ENCODE measurements at regions not wholly inside any gene's neighbourhood (a gene's known extent, or its start where the extent isn't known, plus 50 kb on each side); places are given as distances from the start of the nearest gene placed in this dataset.

DNA sequence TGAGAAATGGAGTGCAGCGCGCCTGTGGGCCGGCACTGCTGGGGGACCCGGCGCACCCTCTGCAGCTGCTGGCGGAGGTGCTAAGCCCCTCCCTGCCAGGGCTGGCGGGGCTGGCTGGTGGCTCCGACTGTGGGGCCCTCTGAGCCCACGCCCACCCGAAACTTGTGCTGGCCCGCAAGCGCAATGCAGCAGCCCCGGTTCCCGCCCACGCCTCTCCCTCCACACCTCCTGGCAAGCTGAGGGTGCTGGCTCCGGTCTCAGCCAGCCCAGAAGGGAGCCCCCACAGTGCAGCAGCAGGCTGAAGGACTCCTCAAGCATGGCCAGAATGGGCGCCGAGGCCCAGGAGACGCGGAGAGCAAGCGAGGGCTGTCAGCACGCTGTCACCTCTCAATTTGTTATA lies 1063.0 kb upstream of the AUTS2 start:
- no peak for DNase-seq (ENCODE audit: low spot score)

DNA sequence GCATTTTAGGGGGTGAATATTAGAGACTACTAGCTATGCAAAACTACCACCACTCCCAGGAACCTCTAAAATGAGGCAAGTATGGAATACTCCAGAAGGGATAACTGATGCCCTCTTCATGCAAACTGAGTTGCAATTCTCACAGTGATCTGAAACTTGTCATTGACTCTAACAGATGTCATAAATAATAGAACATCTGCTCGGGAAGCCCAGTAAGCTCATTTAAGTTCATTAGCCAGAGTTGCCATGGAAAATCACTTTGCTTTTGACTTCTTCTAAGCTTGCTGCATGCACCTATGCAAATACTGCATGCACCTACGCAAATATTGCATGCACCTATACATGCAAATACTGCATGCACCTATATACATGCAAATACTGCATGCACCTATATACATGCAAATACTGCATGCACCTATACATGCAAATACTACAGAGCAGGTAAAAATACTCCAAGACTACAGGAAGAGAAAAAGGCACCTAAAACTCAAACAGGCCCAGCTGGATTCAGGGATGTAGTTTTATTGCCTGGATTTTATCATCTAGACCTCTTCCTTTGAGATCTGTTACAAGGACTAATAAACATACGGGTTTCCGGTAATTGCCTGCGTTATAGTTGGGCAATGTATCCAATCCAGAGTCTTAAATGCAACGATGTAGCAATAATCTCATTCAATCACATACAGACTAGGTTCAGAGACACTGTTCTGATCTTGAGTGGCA lies 1061.1 kb upstream of the AUTS2 start:
- DNase-seq (ENCODE audit: low spot score), result no peak

DNA sequence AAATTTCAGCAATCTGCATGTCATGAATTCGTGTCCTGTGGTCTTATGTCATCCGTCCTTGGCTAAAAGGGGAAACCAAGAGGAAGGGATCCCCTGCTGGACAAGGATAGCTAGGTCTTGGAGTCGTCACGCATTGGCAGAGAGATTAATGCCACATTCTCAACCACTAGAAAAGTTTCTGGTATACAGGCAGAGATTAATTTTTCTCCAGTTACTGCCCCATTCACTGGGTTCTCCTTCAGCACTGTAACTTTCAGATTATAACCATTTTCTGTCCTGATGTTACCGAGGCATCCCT lies 1060.6 kb upstream of the AUTS2 start:
- DNase-seq (ENCODE audit: low spot score), result no peak

DNA sequence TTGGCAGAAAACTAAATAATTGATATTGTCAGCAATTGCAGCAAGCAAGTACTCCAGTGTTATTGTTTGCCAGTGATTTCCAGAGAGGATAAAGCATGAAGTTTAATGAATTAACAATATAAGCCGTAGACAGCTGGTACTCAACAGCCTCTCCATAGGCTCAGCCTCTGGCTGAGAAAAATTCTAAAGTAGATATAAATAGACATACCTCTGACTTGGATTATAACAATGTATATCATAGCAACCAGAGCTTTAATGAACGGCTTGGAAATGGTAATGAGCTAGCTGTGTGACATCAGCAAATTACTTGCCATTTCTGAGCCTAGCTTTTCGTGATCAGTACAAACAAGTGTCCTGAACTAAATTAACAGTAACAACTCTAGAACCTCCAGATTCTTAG lies 1055.4 kb upstream of the AUTS2 start:
- DNase-seq (ENCODE audit: low spot score), result no peak

DNA sequence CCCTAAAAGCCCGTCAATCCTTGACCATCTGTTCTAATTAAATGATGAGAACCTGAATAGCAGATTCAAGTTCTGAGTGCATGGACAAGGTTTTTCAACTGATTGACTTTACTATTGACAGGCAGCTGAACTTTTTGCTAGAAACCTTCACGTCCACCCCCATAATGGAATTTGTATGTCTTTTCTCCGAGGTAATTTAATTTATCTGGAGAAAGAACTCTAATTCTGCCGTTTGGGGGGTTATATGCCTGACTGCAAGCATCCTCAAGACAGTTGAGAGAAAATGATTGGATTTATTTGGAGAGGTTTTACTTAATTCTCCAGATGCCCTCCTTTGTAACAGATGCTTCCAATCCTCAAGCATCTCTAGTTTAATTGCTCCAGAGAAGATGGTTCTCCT lies 1053.4 kb upstream of the AUTS2 start:
- DNase-seq (ENCODE audit: low spot score), result no peak

DNA sequence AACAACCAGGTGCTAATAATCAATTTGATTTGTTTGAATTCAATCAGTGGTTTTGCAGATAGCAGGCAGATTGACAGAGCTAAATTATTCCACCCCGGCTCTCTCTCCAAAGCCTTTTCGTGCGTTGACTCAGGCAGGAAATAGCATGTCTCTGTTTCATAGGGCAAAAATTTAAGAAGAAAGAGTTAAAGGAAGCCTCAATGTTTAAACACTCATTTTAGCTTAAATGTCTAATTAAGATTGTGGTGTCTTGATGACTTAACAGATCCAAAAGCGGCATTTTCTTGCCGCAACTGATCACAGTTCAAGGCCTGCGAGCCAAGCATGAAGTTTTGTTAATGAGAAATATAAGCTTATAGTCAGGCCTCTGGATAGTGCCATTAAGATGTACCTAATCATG lies 1051.1 kb upstream of the AUTS2 start:
- DNase-seq (ENCODE audit: low spot score), result no peak

DNA sequence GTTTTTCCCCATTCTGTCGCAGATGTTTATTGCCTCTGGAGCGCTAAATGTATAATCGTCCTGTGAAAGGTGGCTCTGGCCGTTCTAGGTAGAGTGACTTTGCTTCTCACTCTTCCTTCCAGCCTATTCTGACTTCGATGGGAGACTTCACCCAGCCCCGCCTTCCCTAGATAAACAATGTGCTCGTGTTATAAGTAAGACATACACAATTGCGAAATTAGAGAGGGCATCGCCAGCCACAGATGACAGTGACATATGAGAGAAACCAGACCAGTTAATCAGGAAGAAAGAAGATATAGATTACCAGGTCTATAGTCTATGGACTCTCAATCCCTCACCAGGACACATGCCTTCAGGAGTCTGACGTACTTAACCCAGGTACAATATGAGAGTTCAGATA lies 1050.5 kb upstream of the AUTS2 start:
- DNase-seq (ENCODE audit: low spot score), result no peak

DNA sequence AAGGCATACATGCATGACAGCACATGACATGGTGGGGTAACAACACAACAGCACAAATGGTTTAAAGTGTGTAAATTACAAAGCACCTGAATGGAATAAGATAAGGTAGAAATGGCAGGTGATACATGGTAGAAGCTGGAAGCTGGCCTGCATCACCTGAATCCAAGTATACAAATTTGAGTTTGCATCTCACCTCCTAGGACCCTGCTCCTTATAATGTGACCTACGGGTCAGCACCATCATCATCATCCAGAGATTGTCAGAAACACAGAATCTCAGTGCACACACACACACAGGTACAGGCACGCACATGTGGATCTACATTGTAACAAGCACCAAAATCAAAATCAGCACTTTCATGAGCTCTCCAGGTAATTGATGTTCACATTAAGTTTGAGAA lies 1048.2 kb upstream of the AUTS2 start:
- no peak for DNase-seq (ENCODE audit: low spot score)

DNA sequence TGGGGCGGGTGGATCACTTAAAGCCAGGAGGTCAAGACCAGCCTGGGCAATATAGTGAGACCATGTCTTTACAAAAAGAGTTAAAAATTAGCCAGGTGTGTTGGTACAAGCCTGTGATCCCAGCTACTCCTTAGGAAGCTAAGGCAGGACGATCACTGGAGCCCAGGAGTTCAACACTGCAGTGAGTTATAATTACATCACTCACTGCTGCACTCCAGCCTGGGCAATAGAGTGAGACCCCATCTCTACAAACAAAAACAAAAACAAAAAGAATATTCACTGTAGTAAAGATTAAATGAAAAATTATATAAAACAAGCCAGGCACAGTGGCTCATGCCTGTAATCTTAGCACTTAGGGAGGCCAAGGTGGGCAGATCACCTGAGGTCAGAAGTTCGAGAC lies 1047.6 kb upstream of the AUTS2 start:
- DNase-seq (ENCODE audit: low spot score), result no peak

DNA sequence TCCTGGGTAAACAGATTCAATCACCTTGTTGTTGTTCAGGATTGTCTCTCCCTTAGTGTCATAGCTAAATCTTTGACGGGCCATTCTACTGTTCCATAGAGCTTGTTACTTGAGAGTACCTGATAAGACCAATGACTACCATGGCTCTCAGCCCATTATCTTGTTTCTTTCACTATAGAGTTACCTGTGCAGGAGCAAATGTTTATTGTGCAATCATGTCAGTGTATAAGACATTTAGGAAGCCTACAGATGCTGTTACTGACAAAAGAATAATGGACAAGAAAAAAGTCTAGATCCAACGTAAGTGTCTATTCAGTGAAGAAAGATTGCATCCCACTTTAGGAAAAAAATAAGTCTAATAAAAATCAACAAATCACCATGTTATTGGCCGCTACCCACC lies 1041.7 kb upstream of the AUTS2 start:
- DNase-seq (ENCODE audit: low spot score), result no peak

DNA sequence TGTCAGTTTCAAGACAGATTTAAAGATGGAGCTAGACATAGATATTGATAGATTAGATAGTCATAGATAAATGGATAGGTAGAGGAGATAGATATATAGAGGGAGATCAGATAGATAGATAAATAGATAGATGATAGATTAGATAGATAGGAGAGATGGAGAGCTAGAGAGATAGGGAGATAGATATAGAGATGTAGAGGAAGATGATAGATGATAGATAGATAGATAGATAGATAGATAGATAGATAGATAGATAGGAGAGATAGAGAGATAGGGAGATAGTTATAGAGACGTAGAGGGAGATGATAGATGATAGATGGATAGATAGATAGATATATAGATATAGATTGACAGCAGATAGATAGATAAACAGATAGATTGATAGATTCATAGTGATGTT lies 1038.8 kb upstream of the AUTS2 start:
- no peak for DNase-seq (ENCODE audit: low spot score)

DNA sequence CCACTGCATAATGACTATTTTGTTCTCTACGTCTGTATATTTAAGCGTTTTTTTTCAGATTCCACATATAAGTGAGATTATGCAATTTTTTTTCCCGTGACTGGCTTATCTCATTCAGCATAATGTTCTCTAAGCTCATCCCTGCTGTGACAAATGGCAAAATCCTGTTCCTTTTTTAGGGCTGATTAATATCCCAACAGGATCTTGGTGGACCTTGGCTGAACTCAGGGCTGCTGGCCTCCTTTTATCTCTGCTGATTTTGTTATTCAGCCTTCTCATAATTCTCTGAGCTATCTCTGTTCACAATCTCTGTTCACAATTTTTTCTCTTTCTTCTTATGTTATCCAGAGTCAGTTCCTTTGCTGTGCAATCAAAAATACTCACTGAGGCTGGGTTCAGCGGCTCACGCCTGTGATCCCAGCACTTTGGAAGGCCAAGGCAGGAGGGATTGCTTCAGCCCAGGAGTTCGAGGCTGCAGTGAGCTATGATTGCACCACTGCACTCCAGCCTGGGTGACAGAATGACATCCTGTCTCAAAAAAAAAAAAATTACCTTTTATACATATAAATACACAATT lies 1035.9 kb upstream of the AUTS2 start:
- no peak for DNase-seq (ENCODE audit: low spot score)

DNA sequence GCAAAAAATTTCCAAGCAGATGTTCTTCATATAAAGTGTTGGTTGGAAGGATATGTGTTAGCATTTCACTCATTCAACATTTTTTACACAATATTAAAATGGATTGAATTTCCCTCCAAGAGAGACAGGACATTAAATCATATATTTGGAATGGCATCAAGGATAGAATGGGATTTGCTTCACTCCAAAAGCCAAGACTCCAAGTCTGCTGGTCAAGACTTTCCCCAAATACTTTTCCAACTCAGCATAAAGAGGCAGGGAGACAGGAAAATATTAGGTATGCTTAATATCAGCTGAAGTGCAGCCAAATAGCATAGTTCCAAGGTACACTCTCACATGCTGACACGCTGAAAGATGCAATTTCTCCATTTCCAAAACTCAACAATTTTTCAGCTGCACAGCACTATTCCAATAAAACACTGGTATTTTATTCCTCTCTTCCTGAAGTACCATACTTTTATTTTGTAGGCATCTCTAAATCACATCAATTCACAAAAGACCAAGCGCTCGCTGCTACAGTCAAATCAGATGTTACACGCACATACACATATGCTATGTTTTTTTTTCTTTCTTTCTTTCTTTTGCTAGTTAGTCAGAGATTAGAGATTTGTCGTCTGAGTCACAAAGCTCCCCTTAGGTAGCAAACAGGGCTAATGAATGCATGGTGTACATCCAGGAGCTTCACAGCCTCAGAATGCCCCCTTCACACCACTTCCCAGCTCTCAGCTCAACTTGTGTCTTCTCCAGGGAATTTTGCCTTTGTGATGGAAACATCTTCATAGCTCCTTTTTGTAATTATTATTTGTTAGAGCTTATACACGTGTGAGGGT lies 1033.8 kb upstream of the AUTS2 start:
- DNase-seq (ENCODE audit: low spot score), result no peak

DNA sequence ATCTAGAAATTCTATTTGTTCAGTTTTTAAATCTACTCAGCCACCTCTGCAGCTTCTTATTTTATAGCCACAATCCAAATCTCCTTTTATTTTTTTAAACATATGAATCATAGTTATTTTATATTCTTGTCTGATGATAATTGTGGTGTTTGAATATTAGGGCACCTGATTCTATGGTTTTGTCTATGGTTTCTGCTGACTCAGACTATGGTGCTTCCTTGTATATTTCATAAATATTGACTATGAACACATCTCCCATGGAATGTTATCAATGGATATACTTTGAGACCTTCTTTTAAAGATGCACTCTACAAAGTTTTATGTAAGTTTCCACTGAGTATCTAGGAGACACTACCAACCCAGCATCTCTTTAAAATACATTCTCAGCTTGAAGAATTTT lies 1027.0 kb upstream of the AUTS2 start:
- DNase-seq (ENCODE audit: low spot score), result no peak

DNA sequence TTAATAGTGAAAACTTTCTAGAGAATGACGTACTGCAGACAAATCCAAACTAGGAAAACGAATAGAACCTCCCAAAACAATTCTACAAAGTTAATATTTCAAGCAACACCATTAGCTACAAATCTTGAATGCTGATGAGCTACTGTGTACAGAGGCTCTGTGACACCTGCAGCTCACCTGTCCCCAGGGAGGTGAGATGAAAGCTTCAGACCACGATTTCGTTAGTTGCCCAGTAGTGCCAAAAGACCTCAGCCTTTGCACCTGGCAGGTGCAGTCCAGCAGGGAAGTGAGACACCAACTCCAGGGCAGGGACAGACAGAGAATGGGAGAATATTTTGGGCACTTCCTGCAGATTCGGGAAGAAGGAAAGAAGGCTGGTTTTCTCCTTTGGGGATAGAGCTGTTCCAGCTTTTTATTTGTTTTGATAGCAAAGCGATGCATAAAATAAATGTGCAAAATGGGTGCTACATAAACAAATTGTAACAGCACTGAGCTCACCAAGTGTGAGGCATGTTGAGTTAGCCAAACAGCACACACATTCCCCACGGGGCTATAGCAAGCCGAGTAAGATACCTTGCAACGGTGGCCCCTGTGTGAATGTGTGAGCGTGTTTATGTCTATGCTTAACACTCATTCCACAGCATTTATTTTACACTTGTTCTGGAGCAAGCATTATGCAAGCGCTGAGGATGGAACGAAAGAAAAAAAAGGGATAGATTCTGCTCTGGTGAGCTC lies 1024.8 kb upstream of the AUTS2 start:
- DNase-seq (ENCODE audit: low spot score), result no peak

DNA sequence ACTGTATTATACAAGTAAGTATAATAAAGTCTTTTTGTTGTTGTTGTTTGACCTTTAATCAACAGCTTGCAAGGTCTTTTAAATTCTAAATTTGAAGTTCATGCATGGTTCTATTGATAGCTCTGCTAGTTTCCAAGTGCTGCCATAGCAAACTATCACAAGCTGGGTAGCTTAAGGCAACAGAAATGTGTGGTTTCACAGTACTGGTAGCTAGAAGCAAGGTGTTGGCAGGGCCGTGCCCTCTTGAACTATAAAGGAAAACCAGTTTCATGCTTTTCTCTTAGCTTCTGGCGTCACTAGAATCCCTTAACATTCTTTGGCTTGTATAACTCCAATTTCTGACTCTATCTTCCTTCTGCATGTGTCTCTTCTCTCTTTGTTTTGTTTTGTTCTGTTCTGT lies 1021.9 kb upstream of the AUTS2 start:
- no peak for DNase-seq (ENCODE audit: low spot score)

DNA sequence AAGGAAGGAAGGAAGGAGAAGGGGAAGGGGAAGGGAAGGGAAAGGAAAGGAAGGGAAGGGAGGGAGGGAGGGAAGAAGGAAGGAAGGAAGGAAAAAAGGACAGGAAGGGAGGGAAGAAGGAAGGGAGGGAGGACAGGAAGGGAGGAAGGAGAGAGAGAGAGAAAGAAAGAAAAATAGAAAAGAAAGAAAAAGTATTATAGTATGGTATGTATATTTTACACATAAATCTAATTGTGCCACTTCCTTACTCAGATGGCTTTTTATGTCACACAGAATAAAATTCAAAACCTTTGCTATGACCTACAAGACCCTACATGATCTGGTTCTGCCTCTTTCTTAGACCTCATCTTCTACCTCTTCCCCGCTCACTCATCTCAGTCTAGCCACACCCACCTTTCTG lies 1016.9 kb upstream of the AUTS2 start:
- no peak for DNase-seq (ENCODE audit: low spot score)

DNA sequence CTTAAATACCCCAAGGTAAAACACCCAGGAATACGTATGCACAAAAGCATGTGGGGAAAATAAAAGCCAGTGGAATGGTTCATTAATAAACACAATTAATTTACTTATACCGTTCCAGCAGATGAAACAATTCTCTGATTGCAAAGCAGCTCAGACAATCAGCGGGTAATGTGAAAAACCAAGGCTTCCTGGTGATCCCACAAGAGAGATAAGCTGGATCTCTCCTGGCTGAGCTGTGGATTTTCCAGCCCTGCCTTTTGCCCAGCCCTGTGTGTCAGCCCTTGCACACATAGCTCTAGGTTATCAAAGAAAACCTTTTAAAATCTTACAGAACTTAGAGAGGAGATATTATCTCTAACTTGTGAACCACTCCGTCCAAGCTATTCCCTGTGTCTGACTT lies 1010.7 kb upstream of the AUTS2 start:
- no peak for DNase-seq (ENCODE audit: low spot score)

DNA sequence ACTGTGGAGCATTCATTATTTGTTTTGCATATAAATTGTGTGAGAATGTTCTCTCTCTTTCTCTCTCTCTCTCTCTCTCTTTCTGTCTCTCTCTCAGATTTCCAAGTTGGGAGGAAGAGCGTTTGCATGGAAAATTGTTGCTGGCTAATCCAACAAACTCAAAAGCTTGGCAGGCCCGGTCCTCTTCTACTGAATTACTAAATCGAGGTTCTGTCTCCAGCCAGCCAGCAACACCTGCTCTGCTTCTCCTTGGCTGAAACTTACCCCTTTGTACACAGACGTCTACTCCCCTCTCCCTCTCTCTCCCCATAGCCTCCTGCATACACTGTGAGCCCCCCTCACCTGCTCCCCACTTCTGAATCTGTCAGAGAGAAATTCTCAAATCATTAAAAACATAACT lies 996.4 kb upstream of the AUTS2 start:
- DNase-seq (ENCODE audit: low spot score), result no peak

DNA sequence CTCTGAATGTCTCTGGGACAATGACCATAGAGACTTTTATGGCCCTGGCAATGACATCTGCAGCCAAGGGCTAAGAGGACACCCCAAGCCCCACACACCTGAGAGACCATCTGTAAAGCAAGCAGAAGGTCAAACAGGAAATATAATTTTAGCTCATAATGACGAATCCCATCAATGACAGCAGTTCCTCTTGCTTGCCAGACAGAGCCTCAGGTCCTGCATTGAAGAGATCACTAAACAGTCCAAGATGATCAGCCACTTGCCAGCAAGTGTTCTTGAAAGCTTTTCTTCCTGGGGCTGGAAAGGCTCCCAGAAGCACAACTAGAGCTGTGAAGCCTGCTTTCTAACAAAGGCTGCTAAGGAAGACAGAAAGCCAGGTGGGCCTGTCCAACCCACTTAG lies 993.7 kb upstream of the AUTS2 start:
- no peak for DNase-seq (ENCODE audit: low spot score)

DNA sequence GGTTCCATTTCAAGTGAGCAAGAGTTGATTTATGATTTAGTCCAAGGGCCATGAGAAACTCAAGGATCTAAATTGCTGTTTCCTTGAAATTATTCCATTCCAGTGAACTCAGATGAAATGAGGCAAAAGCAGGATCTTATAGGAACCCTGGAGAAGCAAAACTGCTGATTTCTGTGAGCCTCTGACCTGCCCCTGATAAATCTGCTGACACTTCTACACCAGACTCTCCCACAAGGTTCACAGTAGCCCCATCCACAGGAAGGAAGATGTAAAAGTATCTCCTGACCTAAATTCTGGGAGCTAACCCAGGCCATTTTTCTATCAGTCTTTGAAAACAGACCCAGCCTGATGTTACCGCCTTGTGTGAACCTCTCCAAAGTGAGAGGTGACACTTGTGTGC lies 987.6 kb upstream of the AUTS2 start:
- no peak for DNase-seq (ENCODE audit: low spot score)

DNA sequence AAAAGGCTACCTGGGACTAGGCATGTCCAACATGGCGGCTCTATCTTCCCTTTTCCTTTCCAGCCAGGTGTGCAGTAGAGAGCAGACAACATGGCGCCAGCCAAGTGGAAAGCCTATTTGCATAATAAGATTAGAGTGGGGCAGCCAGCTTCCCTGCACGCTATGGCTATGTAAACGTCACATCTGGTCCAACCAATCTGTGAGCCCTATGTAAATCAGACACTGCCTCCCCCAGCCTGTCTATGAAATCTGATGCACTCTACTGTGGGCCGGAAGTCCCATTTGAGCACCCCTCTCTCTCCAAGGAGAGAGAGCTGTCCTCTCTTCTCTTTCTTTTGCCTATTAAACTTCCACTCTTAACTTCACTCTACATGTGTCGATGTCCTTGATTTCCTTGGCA lies 984.9 kb upstream of the AUTS2 start:
- no peak for DNase-seq (ENCODE audit: low spot score)

DNA sequence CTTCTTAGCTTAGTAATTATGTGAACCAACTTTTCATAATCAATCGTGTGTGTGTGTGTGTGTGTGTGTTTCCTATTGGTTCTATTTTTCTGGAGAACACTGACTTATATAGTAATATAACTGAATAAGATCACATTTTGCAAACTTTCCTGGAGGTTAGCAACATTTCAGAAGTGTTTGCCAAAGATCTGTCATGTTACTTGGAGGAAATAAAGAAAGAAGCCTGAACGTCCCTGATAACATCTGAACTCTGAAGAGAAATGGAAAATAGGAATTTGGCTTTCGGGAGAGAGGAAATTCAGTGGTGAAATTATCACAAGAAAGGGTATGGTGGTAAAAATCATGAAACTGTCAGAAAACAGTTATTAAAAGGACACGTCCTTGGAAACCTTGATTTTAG lies 984.4 kb upstream of the AUTS2 start:
- DNase-seq (ENCODE audit: low spot score), result no peak

Data from ureter (tissue), 1 donor.